WTC11 (cell line): ENCODE measurements at regions not wholly inside any gene's neighbourhood (a gene's known extent, or its start where the extent isn't known, plus 50 kb on each side); places are given as distances from the start of the nearest gene placed in this dataset.

Source experiments
- ATAC-seq: fragments of 200-7000 bp; cut with Tn5 transposase; 2 replicates; pipeline ENCODE4 v1.10.0; 2021; ENCODE audit warnings: mild to moderate bottlenecking, moderate library complexity
- CTCF ChIA-PET: fragments of 300-600 bp; sonication (Branson Sonifier 250); formaldehyde crosslinking; loops from one replicate; lab custom pipeline; 2021; ENCODE audit warnings: antibody characterized with exemption; lab: Charles Lee
- POLR2A ChIA-PET: fragments of 350-600 bp; sonication (Branson Sonifier 250); formaldehyde crosslinking; loops from one replicate; lab custom pipeline; 2021; ENCODE audit warnings: antibody characterized with exemption; lab: Charles Lee
- DNase-seq: peaks from one replicate; pipeline ENCODE4 v3.0.0; 2021; ENCODE audit warnings: low spot score
- H3K27ac Mint-ChIP-seq: 2 replicates; pipeline ENCODE4 v1.8.0; 2021; ENCODE audit warnings: mixed read lengths
- H3K27me3 Mint-ChIP-seq: 2 replicates; pipeline ENCODE4 v1.8.0; 2021; ENCODE audit warnings: low read depth, mild to moderate bottlenecking, moderate library complexity, mixed read lengths
- H3K36me3 Mint-ChIP-seq: 2 replicates; pipeline ENCODE4 v1.8.0; 2021; ENCODE audit warnings: mixed read lengths
- H3K4me1 Mint-ChIP-seq: 2 replicates; pipeline ENCODE4 v1.8.0; 2022; ENCODE audit warnings: mixed read lengths
- H3K4me3 Mint-ChIP-seq: 2 replicates; pipeline ENCODE4 v1.8.0; 2021; ENCODE audit warnings: mild to moderate bottlenecking, moderate library complexity, mixed read lengths
- H3K9me3 Mint-ChIP-seq: 2 replicates; pipeline ENCODE4 v1.8.0; 2021; ENCODE audit warnings: mixed read lengths
- GTF2I ChIP-seq: fragments of 250-450 bp; sonication (Bioruptor Pico); conservative IDR thresholded peaks from 2 replicates; pipeline ENCODE4 v1.4.0; 2021; ENCODE audit warnings: mild to moderate bottlenecking
- KAT7 ChIP-seq: sonication (generic); formaldehyde crosslinking; IDR thresholded peaks from 2 replicates; pipeline ENCODE4 v1.8.1; 2023; ENCODE audit warnings: missing genetic modification reagents, mild to moderate bottlenecking, borderline replicate concordance
- NFE2L1 ChIP-seq: sonication (generic); formaldehyde crosslinking; IDR thresholded peaks from 2 replicates; pipeline ENCODE4 v1.8.1; 2023; ENCODE audit warnings: missing genetic modification reagents
- SP1 ChIP-seq: sonication (generic); formaldehyde crosslinking; conservative IDR thresholded peaks from 2 replicates; pipeline ENCODE4 v1.8.1; 2022; ENCODE audit warnings: missing genetic modification reagents
- TCF7 ChIP-seq: sonication (generic); formaldehyde crosslinking; IDR thresholded peaks from 2 replicates; pipeline ENCODE4 v1.8.0; 2022; ENCODE audit warnings: mild to moderate bottlenecking, low read depth, missing genetic modification reagents, moderate library complexity
- TP53 ChIP-seq: sonication (generic); formaldehyde crosslinking; IDR thresholded peaks from 2 replicates; pipeline ENCODE4 v1.8.1; 2023; ENCODE audit warnings: mild to moderate bottlenecking, missing genetic modification reagents
- TF ChIP-seq, protein P1 (sequence below): sonication (generic); formaldehyde crosslinking; conservative IDR thresholded peaks from 2 replicates; pipeline ENCODE4 v1.8.1; 2023; ENCODE audit warnings: mild to moderate bottlenecking, low read depth, missing genetic modification reagents, moderate library complexity
- TF ChIP-seq, protein P2 (sequence below): sonication (generic); formaldehyde crosslinking; IDR thresholded peaks from 2 replicates; pipeline ENCODE4 v1.8.1; 2023; ENCODE audit warnings: mild to moderate bottlenecking, moderate library complexity, missing genetic modification reagents
- TF ChIP-seq, protein P3 (sequence below): fragments of 250-450 bp; sonication (Bioruptor Pico); IDR thresholded peaks from 2 replicates; pipeline ENCODE4 v1.9.0; 2021; ENCODE audit warnings: mild to moderate bottlenecking, borderline replicate concordance
- TF ChIP-seq, protein P4 (sequence below): sonication (generic); formaldehyde crosslinking; IDR thresholded peaks from 2 replicates; pipeline ENCODE4 v1.8.1; 2022; ENCODE audit warnings: mild to moderate bottlenecking, missing genetic modification reagents, moderate library complexity, borderline replicate concordance
- TF ChIP-seq, protein P5 (sequence below): sonication (generic); formaldehyde crosslinking; IDR thresholded peaks from 2 replicates; pipeline ENCODE4 v1.8.1; 2023; ENCODE audit warnings: mild to moderate bottlenecking, missing genetic modification reagents, moderate library complexity
- TF ChIP-seq, protein P6 (sequence below): sonication (generic); formaldehyde crosslinking; conservative IDR thresholded peaks from 2 replicates; pipeline ENCODE4 v1.8.1; 2022; ENCODE audit warnings: mild to moderate bottlenecking, missing genetic modification reagents
- TF ChIP-seq, protein P7 (sequence below): sonication (generic); formaldehyde crosslinking; IDR thresholded peaks from 2 replicates; pipeline ENCODE4 v1.8.1; 2023; ENCODE audit warnings: mild to moderate bottlenecking, missing genetic modification reagents

DNA sequence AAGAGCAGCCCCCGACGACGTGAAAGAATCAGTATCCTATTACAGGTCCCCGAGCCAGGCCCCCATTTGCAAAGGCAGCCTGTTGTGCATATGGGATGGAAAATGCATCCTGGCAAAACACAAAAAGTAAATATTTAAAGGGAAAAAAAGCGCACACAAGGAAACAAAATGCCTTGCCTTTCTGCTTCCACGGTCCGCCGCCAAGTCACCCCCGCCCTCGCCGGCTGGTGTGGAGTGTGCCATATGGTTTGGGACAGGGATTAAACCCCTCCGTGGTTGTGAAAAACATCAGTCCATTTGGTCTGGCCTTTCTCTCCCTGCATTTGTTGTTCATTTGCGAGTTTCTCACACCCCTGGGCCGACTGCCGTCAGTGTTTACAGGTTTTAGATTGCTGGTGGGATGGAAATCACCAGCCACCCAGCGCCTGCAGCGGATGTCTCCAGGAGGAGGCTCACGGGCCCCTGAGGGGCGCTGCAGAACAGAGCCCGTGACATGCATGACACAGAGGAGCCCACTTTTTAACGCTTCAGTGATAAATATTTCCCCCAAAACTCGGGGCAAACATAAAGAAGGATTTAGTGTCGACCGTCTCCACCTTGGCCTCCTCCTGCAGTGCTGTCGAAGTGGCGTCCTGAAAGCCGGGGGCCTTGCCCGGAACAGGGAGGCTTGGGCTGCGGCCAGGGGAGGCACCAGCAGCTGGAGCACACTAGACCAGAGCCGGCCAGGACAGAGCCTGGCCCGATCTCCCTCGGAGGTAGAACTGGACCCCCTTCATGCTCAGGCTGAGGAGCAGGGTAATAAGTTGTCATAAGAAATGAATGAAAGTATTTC, 161.5 kb downstream of the HSD17B3 start:
- DNase-seq (no peak), ATAC-seq (peak; percentile 56)
- TF ChIP-seq, protein P1, sequence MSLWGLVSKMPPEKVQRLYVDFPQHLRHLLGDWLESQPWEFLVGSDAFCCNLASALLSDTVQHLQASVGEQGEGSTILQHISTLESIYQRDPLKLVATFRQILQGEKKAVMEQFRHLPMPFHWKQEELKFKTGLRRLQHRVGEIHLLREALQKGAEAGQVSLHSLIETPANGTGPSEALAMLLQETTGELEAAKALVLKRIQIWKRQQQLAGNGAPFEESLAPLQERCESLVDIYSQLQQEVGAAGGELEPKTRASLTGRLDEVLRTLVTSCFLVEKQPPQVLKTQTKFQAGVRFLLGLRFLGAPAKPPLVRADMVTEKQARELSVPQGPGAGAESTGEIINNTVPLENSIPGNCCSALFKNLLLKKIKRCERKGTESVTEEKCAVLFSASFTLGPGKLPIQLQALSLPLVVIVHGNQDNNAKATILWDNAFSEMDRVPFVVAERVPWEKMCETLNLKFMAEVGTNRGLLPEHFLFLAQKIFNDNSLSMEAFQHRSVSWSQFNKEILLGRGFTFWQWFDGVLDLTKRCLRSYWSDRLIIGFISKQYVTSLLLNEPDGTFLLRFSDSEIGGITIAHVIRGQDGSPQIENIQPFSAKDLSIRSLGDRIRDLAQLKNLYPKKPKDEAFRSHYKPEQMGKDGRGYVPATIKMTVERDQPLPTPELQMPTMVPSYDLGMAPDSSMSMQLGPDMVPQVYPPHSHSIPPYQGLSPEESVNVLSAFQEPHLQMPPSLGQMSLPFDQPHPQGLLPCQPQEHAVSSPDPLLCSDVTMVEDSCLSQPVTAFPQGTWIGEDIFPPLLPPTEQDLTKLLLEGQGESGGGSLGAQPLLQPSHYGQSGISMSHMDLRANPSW (CRISPR knock-in tag): no peak
- TF ChIP-seq, protein P2, sequence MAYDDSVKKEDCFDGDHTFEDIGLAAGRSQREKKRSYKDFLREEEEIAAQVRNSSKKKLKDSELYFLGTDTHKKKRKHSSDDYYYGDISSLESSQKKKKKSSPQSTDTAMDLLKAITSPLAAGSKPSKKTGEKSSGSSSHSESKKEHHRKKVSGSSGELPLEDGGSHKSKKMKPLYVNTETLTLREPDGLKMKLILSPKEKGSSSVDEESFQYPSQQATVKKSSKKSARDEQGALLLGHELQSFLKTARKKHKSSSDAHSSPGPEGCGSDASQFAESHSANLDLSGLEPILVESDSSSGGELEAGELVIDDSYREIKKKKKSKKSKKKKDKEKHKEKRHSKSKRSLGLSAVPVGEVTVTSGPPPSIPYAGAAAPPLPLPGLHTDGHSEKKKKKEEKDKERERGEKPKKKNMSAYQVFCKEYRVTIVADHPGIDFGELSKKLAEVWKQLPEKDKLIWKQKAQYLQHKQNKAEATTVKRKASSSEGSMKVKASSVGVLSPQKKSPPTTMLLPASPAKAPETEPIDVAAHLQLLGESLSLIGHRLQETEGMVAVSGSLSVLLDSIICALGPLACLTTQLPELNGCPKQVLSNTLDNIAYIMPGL (CRISPR knock-in tag): no peak
- TF ChIP-seq, protein P3, sequence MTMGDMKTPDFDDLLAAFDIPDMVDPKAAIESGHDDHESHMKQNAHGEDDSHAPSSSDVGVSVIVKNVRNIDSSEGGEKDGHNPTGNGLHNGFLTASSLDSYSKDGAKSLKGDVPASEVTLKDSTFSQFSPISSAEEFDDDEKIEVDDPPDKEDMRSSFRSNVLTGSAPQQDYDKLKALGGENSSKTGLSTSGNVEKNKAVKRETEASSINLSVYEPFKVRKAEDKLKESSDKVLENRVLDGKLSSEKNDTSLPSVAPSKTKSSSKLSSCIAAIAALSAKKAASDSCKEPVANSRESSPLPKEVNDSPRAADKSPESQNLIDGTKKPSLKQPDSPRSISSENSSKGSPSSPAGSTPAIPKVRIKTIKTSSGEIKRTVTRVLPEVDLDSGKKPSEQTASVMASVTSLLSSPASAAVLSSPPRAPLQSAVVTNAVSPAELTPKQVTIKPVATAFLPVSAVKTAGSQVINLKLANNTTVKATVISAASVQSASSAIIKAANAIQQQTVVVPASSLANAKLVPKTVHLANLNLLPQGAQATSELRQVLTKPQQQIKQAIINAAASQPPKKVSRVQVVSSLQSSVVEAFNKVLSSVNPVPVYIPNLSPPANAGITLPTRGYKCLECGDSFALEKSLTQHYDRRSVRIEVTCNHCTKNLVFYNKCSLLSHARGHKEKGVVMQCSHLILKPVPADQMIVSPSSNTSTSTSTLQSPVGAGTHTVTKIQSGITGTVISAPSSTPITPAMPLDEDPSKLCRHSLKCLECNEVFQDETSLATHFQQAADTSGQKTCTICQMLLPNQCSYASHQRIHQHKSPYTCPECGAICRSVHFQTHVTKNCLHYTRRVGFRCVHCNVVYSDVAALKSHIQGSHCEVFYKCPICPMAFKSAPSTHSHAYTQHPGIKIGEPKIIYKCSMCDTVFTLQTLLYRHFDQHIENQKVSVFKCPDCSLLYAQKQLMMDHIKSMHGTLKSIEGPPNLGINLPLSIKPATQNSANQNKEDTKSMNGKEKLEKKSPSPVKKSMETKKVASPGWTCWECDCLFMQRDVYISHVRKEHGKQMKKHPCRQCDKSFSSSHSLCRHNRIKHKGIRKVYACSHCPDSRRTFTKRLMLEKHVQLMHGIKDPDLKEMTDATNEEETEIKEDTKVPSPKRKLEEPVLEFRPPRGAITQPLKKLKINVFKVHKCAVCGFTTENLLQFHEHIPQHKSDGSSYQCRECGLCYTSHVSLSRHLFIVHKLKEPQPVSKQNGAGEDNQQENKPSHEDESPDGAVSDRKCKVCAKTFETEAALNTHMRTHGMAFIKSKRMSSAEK (CRISPR knock-in tag): no peak
- TF ChIP-seq KAT7 (CRISPR knock-in tag) (no peak), GTF2I (CRISPR knock-in tag) (no peak)
- TF ChIP-seq, protein P4, sequence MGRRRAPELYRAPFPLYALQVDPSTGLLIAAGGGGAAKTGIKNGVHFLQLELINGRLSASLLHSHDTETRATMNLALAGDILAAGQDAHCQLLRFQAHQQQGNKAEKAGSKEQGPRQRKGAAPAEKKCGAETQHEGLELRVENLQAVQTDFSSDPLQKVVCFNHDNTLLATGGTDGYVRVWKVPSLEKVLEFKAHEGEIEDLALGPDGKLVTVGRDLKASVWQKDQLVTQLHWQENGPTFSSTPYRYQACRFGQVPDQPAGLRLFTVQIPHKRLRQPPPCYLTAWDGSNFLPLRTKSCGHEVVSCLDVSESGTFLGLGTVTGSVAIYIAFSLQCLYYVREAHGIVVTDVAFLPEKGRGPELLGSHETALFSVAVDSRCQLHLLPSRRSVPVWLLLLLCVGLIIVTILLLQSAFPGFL (CRISPR knock-in tag): no peak
- H3K4me3 Mint-ChIP-seq: peak overlapping the region; percentile 28
- peak overlapping the region; percentile 63; the same call in 1 of the 2 replicates for H3K27ac Mint-ChIP-seq
- no peaks in the 10 kb centered on the region for H3K9me3 Mint-ChIP-seq
- CTCF ChIA-PET: no interaction called here
- H3K4me1 Mint-ChIP-seq: peaks cover 33% of the 10 kb centered on the region
- H3K36me3 Mint-ChIP-seq: no peaks in the 10 kb centered on the region
- POLR2A ChIA-PET: no interaction called here
- no peaks in the 10 kb centered on the region for H3K27me3 Mint-ChIP-seq

DNA sequence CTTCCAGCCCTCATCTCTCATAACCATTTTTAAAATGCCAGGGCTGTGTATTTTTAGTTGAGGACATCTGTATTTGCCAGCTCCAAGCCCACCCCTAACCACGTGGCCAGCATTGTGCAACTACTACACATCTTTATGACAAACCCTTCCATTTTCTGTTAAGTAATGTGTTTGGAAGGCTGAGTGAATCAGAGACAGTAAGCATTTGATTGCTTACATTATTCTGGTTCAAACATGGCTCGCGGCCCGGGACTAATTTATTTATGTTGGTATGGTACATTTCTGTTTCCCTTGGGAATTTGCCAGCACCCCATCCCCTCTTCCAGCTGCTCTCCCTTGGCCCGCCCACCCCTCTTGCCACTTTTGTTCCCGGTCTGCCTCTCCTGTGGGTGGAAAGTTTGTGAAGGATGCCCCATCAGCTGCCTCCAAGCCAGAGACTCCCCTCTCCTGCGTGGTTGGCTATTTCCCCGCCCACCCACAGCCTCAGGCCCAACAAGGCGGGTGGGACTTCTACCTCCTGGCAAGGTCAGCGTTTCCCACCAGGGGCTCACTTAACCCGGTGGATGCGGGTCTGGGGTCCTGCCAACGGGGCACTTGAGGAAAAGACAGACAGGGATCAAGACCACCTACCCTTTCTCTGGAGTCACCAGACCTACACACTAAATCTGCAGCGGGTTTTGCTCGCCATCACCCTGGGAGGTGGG, 162.2 kb downstream of the HSD17B3 start:
- H3K4me1 Mint-ChIP-seq: peaks cover 33% of the 10 kb centered on the region
- TF ChIP-seq TP53 (CRISPR knock-in tag): no peak
- TF ChIP-seq, protein P5, sequence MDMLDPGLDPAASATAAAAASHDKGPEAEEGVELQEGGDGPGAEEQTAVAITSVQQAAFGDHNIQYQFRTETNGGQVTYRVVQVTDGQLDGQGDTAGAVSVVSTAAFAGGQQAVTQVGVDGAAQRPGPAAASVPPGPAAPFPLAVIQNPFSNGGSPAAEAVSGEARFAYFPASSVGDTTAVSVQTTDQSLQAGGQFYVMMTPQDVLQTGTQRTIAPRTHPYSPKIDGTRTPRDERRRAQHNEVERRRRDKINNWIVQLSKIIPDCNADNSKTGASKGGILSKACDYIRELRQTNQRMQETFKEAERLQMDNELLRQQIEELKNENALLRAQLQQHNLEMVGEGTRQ (CRISPR knock-in tag): no peak
- TF ChIP-seq, protein P6, sequence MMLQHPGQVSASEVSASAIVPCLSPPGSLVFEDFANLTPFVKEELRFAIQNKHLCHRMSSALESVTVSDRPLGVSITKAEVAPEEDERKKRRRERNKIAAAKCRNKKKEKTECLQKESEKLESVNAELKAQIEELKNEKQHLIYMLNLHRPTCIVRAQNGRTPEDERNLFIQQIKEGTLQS (CRISPR knock-in tag): no peak
- no peak for TF ChIP-seq GTF2I (CRISPR knock-in tag)
- TF ChIP-seq, protein P7, sequence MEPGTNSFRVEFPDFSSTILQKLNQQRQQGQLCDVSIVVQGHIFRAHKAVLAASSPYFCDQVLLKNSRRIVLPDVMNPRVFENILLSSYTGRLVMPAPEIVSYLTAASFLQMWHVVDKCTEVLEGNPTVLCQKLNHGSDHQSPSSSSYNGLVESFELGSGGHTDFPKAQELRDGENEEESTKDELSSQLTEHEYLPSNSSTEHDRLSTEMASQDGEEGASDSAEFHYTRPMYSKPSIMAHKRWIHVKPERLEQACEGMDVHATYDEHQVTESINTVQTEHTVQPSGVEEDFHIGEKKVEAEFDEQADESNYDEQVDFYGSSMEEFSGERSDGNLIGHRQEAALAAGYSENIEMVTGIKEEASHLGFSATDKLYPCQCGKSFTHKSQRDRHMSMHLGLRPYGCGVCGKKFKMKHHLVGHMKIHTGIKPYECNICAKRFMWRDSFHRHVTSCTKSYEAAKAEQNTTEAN (CRISPR knock-in tag): no peak
- TF ChIP-seq SP1 (CRISPR knock-in tag): no peak
- no peak for TF ChIP-seq TCF7 (CRISPR knock-in tag)
- TF ChIP-seq NFE2L1 (CRISPR knock-in tag): no peak
- no peak overlapping the region for H3K4me3 Mint-ChIP-seq
- H3K9me3 Mint-ChIP-seq: no peaks in the 10 kb centered on the region
- ATAC-seq (peak; percentile 9; the same call in 1 of the 2 replicates), DNase-seq (no peak)
- no peak overlapping the region; the same call in 1 of the 2 replicates for H3K27ac Mint-ChIP-seq
- CTCF ChIA-PET: interaction anchor here (1.4 kb wide), 1 partner anchor 76 kb away, joined by 3 read pairs; no protein-coding TSS in a partner anchor
- POLR2A ChIA-PET: no interaction called here
- H3K27me3 Mint-ChIP-seq: no peaks in the 10 kb centered on the region
- no peaks in the 10 kb centered on the region for H3K36me3 Mint-ChIP-seq
